MM.1S (cell line): ENCODE measurements at regions not wholly inside any gene's neighbourhood (a gene's known extent, or its start where the extent isn't known, plus 50 kb on each side); places are given as distances from the start of the nearest gene placed in this dataset.

Experiments
- DNase-seq: peaks from one replicate; pipeline ENCODE4 v3.0.0-alpha.2; 2015
- H2AFZ ChIP-seq: fragments of 300-600 bp; sonication (generic); 2 replicates; pipeline ENCODE4 v1.6.0; 2016; ENCODE audit warnings: antibody characterized with exemption, low read length
- H3F3A ChIP-seq: fragments of 300-600 bp; sonication (generic); 2 replicates; pipeline ENCODE4 v1.6.1; 2016; ENCODE audit warnings: mild to moderate bottlenecking, antibody characterized with exemption, low read length, moderate library complexity, mixed read lengths; ENCODE audit not compliant: insufficient read depth
- H3K27ac ChIP-seq: fragments of 300-600 bp; sonication (generic); 2 replicates; pipeline ENCODE4 v1.5.1; 2016; ENCODE audit warnings: mild to moderate bottlenecking, low read length
- H3K27me3 ChIP-seq: fragments of 300-600 bp; sonication (generic); replicated peaks from 2 replicates; pipeline ENCODE4 v1.6.0; 2016; ENCODE audit warnings: low read length; ENCODE audit not compliant: insufficient read depth
- H3K36me3 ChIP-seq: fragments of 300-600 bp; sonication (generic); replicated peaks from 2 replicates; pipeline ENCODE4 v1.6.1; 2016; ENCODE audit warnings: mild to moderate bottlenecking, low read length, mixed read lengths; ENCODE audit not compliant: insufficient read depth
- H3K4me1 ChIP-seq: fragments of 300-600 bp; sonication (generic); 2 replicates; pipeline ENCODE4 v1.6.1; 2016; ENCODE audit warnings: low read length, mixed read lengths
- H3K4me2 ChIP-seq: fragments of 300-600 bp; sonication (generic); 2 replicates; pipeline ENCODE4 v1.6.0; 2016; ENCODE audit warnings: low read depth, low read length
- H3K4me3 ChIP-seq: fragments of 300-600 bp; sonication (generic); 2 replicates; pipeline ENCODE4 v1.5.1; 2016; ENCODE audit warnings: low read length, mixed read lengths
- H3K79me2 ChIP-seq: fragments of 300-600 bp; sonication (generic); 2 replicates; pipeline ENCODE4 v1.6.1; 2016; ENCODE audit warnings: mixed run types, low read length, mixed read lengths
- H3K9ac ChIP-seq: fragments of 300-600 bp; sonication (generic); 2 replicates; pipeline ENCODE4 v1.6.1; 2016; ENCODE audit warnings: low read length, mixed read lengths
- H3K9me2 ChIP-seq: fragments of 300-600 bp; sonication (generic); replicated peaks from 2 replicates; pipeline ENCODE4 v1.6.1; 2016; ENCODE audit warnings: mild to moderate bottlenecking, low read length, mixed read lengths; ENCODE audit not compliant: insufficient read depth
- H3K9me3 ChIP-seq: fragments of 300-600 bp; sonication (generic); replicated peaks from 2 replicates; pipeline ENCODE4 v1.6.1; 2016; ENCODE audit warnings: mild to moderate bottlenecking, low read length, mixed read lengths; ENCODE audit not compliant: insufficient read depth
- H4K20me1 ChIP-seq: fragments of 300-600 bp; sonication (generic); 2 replicates; pipeline ENCODE4 v1.6.1; 2016; ENCODE audit warnings: mild to moderate bottlenecking, low read length, moderate library complexity, mixed read lengths; ENCODE audit not compliant: insufficient read depth
- CTCF ChIP-seq: fragments of 300-600 bp; sonication (generic); IDR thresholded peaks from 2 replicates; pipeline ENCODE4 v1.5.1; 2016; ENCODE audit warnings: antibody characterized with exemption, low read length, mixed read lengths
- EZH2 ChIP-seq: fragments of 300-600 bp; sonication (generic); optimal IDR thresholded peaks from 2 replicates; pipeline ENCODE3; 2017; ENCODE audit warnings: low read depth, mild to moderate bottlenecking, antibody characterized with exemption, low read length, mixed read lengths
- EZH2phosphoT487 ChIP-seq: fragments of 300-600 bp; sonication (generic); IDR thresholded peaks from 2 replicates; pipeline ENCODE4 v1.6.1; 2018; ENCODE audit warnings: antibody characterized with exemption, low read length

DNA sequence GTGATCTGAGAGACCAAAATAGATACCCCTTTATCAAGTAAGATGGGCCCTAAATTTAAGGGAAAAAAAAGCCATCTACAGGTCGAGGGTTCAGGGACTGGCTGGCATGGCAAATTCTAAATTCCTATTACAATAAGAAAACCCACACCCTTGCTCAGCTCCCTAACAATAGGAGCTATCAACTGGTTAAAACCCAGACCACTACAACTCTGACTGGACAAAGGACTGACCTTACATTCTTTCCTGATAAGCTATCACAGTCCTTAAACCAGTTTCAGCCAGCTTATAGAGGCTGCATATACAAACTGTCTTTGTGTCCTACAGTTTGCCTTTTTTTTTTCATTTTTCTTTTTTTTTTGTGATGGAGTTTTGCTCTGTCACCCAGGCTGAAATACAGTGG lies 803.6 kb downstream of the NR2F1-AS1 start:
- Histone ChIP-seq H3K4me3 (no peak overlapping the region), H3K27ac (no peak overlapping the region), H3K4me2 (no peak overlapping the region), H3K9me3 (no peaks in the 10 kb centered on the region), H3K27me3 (no peaks in the 10 kb centered on the region), H3K4me1 (no peaks in the 10 kb centered on the region), H3K9me2 (no peaks in the 10 kb centered on the region), H3K9ac (no peak overlapping the region), H3K79me2 (no peaks in the 10 kb centered on the region), H2AFZ (no peak overlapping the region), H3F3A (no peaks in the 10 kb centered on the region), H3K36me3 (no peaks in the 10 kb centered on the region), H4K20me1 (no peaks in the 10 kb centered on the region)
- TF ChIP-seq EZH2phosphoT487 (no peak), EZH2 (no peak), CTCF (no peak)
- no peak for DNase-seq

- Histone ChIP-seq H3F3A (no peaks in the 10 kb centered on the region), H3K4me2 (no peak overlapping the region), H3K79me2 (no peaks in the 10 kb centered on the region), H3K4me1 (no peaks in the 10 kb centered on the region), H3K36me3 (no peaks in the 10 kb centered on the region), H3K9me3 (no peaks in the 10 kb centered on the region), H3K27me3 (no peaks in the 10 kb centered on the region), H4K20me1 (no peaks in the 10 kb centered on the region), H3K4me3 (no peak overlapping the region), H2AFZ (no peak overlapping the region), H3K27ac (no peak overlapping the region), H3K9me2 (no peaks in the 10 kb centered on the region), H3K9ac (no peak overlapping the region)
- no peak for DNase-seq
- no peak for TF ChIP-seq CTCF
- TF ChIP-seq EZH2, result no peak
- no peak for TF ChIP-seq EZH2phosphoT487
These were observed 805.1 kb downstream of the NR2F1-AS1 start for GRCh38 chr5:92775711-92776615.

DNA sequence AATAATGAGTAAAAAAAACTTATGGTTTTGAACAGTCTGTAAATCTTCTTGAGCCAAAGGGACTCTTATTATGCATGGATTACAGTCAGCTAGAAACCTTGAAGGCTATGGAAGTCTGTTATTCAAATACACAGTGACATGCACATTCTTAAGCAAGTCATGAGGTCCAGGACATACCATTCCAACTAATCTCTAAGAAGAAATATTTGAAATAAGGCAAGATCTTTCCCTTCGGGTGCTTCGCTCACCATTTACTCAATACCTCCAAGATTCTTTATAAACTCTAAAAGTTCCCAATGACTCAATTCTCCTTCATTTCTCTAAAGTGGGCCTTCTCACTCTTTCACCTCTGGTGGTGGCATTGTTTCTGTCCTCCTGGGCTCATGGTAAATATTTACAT lies 811.0 kb downstream of the NR2F1-AS1 start:
- H3K79me2 ChIP-seq, result no peaks in the 10 kb centered on the region
- DNase-seq, result no peak

More for the DNA sequence above, 811.0 kb downstream of the NR2F1-AS1 start:
- Histone ChIP-seq H2AFZ (no peak overlapping the region), H3K27ac (no peak overlapping the region), H4K20me1 (no peaks in the 10 kb centered on the region), H3K4me1 (no peaks in the 10 kb centered on the region), H3K9ac (no peak overlapping the region), H3K4me3 (no peak overlapping the region), H3K4me2 (no peak overlapping the region), H3K9me3 (no peaks in the 10 kb centered on the region), H3F3A (no peaks in the 10 kb centered on the region), H3K36me3 (no peaks in the 10 kb centered on the region), H3K9me2 (no peaks in the 10 kb centered on the region), H3K27me3 (no peaks in the 10 kb centered on the region)
- no peak for TF ChIP-seq EZH2
- TF ChIP-seq EZH2phosphoT487, result no peak
- TF ChIP-seq CTCF, result no peak
